AG04449 (cell line): ENCODE measurements at regions not wholly inside any gene's neighbourhood (a gene's known extent, or its start where the extent isn't known, plus 50 kb on each side); places are given as distances from the start of the nearest gene placed in this dataset.

ENCODE experiments used
- CTCF ChIA-PET: fragments of 350-600 bp; formaldehyde crosslinking; extraction: SDS; loops from one replicate; lab custom pipeline; 2021; ENCODE audit warnings: antibody characterized with exemption; lab: Yijun Ruan, JAX
- POLR2A ChIA-PET: fragments of 400-600, 350-600 bp; formaldehyde crosslinking; extraction: SDS; loops from one replicate; lab custom pipeline; 2020; ENCODE audit warnings: antibody characterized with exemption, inconsistent platforms; lab: Yijun Ruan, JAX
- DNase-seq: peaks from one replicate; pipeline ENCODE4 v3.0.0-alpha.2; 2010; ENCODE audit warnings: low read depth, low spot score
- H3K4me3 ChIP-seq: 2 replicates; pipeline ENCODE4 v1.5.1; 2011; ENCODE audit warnings: low read depth, mild to moderate bottlenecking, control low read depth, low read length
- CTCF ChIP-seq: IDR thresholded peaks from one replicate; pipeline ENCODE4 v1.5.1; 2011; ENCODE audit warnings: mild to moderate bottlenecking, moderate library complexity, low read length, control low read depth, inconsistent platforms; ENCODE audit not compliant: insufficient read depth; ENCODE audit errors: missing control alignments

- CTCF ChIA-PET, result no interaction called here
- H3K4me3 ChIP-seq, result no peak overlapping the region
- POLR2A ChIA-PET, result no interaction called here
- DNase-seq, result no peak
- TF ChIP-seq CTCF, result no peak
Measured at GRCh38 chr20:54848262-54848661, 372.9 kb downstream of the DOK5 start.

GRCh38 chr20:54846948-54847347 lies 371.6 kb downstream of the DOK5 start:
- no peak overlapping the region for H3K4me3 ChIP-seq
- CTCF ChIA-PET, result no interaction called here
- POLR2A ChIA-PET, result no interaction called here
- TF ChIP-seq CTCF, result no peak
- DNase-seq, result no peak

DNA sequence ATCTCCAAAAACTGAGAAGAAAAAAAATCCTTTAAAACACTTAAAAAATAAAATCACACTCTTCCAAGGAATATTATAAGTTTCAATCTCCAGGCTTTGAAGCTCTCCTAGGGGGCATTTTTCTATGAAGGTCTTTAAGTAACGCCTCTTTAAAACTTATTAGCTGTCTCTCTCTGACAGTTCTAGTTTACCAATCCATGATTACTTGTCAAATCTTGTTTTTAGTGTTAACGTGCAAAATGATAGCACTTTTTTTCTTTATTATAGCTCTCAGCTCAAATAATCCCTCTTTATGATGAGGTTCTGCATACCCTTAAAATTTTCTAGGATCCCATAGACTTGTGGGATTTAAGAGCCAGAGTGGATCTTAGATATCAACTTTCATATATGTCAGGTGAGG lies 369.0 kb downstream of the DOK5 start:
- POLR2A ChIA-PET, result no interaction called here
- CTCF ChIA-PET, result no interaction called here
- no peak overlapping the region for H3K4me3 ChIP-seq
- no peak for DNase-seq
- no peak for TF ChIP-seq CTCF

GRCh38 chr20:54843865-54844264 lies 368.5 kb downstream of the DOK5 start:
- no peak overlapping the region for H3K4me3 ChIP-seq
- POLR2A ChIA-PET, result no interaction called here
- no peak for TF ChIP-seq CTCF
- no peak for DNase-seq
- CTCF ChIA-PET, result no interaction called here

DNA sequence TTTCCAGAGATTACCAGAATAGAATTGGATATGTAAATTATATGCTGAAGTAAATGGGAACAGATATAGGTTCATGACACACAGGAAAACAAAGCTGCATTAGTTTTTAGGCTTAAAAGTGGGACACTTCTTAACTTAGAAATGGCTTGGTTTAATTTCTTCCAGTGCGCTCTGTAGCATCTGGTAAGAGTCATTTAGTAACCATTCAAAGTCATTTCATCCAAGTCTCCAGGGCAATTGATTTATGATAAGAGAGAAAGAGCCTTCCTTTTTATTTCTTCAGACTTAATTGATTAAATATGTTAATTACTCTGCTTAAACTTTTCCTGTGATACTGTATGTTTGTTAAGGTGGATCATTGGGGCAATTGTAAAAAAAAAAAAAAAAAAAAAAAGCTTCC lies 368.0 kb downstream of the DOK5 start:
- no peak for TF ChIP-seq CTCF
- ChIA-PET POLR2A (no interaction called here), CTCF (no interaction called here)
- no peak for DNase-seq
- H3K4me3 ChIP-seq, result no peak overlapping the region

DNA sequence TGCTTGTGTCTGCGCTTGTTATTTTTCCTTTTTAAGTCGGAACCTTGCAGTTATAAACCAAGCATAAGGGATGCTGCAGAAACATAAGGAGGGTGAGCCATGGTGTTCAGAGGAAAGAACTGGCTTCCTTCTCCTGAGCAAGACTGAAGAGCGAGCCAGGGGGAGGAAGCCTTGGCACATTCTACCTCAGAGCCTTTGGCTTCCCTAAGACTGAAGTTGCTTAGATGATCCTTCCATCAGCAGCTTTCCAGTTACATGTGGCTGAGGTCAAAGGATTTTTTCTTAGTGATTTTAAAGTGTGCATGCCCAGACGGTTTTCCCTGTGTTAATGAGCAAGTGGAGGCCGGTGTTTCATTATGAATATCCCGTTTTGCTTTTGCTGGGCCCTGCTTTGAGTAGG lies 363.8 kb downstream of the DOK5 start:
- ChIA-PET POLR2A (no interaction called here), CTCF (no interaction called here)
- TF ChIP-seq CTCF, result no peak
- no peak overlapping the region for H3K4me3 ChIP-seq
- DNase-seq, result no peak
